ENCODE measurements at regions not wholly inside any gene's neighbourhood (a gene's known extent, or its start where the extent isn't known, plus 50 kb on each side); places are given as distances from the start of the nearest gene placed in this dataset.

GRCh38 chr9:19650312-19650711 is 138.5 kb downstream of the SLC24A2 start:
- Mint-ChIP-seq H3K9me3 (no peaks in the 10 kb centered on the region), H3K36me3 (ENCODE audit: low read depth) (no peaks in the 10 kb centered on the region), H3K4me1 (no peaks in the 10 kb centered on the region), H3K27me3 (peaks cover 2% of the 10 kb centered on the region), H3K27ac (no peak overlapping the region), H3K4me3 (no peak overlapping the region)
- ChIA-PET POLR2A (no interaction called here), CTCF (no interaction called here)
- TF ChIP-seq CTCF (IDR thresholded peaks at IDR 0.05), result no peak
- DNase-seq (no peak), ATAC-seq (ENCODE audit: low read depth) (no peak)
- intact Hi-C loops (cut with micrococcal nuclease), result no loop called here

GRCh38 chr9:19649336-19650041 is 139.3 kb downstream of the SLC24A2 start:
- Mint-ChIP-seq H3K27ac (no peak overlapping the region), H3K36me3 (ENCODE audit: low read depth) (no peaks in the 10 kb centered on the region), H3K4me1 (no peaks in the 10 kb centered on the region), H3K9me3 (no peaks in the 10 kb centered on the region), H3K4me3 (no peak overlapping the region), H3K27me3 (peaks cover 2% of the 10 kb centered on the region)
- ChIA-PET CTCF (interaction anchor here (0.7 kb wide), 1 partner anchor 8 kb away, joined by 3 read pairs; no protein-coding TSS in a partner anchor), POLR2A (no interaction called here)
- intact Hi-C loops (cut with micrococcal nuclease), result no loop called here
- no peak for DNase-seq
- no peak for TF ChIP-seq CTCF (IDR thresholded peaks at IDR 0.05)
- ATAC-seq (ENCODE audit: low read depth), result no peak

DNA sequence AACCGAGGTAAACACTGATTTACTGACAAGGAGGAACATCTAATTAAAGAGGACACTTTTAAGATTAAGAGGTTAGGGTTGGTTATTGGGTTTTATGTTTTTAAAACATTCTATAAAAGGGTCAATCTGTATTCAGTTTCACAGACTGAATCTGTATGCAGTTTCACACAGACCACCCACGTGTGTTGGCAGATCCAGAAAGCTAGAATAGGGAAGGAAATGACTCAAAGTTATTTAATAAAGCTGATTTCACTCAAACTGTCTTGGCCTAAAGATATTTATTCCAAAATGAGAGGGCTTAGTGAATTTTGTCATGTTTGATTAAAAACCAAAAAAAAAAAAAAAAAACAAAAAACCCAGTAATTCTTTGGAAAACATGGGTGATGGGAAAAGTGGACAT is 140.2 kb downstream of the SLC24A2 start:
- H3K9me3 Mint-ChIP-seq, result no peaks in the 10 kb centered on the region
- DNase-seq, result no peak
- no peak overlapping the region for H3K27ac Mint-ChIP-seq
- ChIA-PET POLR2A (no interaction called here), CTCF (interaction anchor here (0.7 kb wide), 1 partner anchor 9 kb away, joined by 3 read pairs; no protein-coding TSS in a partner anchor)
- H3K4me3 Mint-ChIP-seq, result no peak overlapping the region
- TF ChIP-seq CTCF (IDR thresholded peaks at IDR 0.05), result no peak
- H3K36me3 Mint-ChIP-seq (ENCODE audit: low read depth), result no peaks in the 10 kb centered on the region
- no peak for ATAC-seq (ENCODE audit: low read depth)
- intact Hi-C loops (cut with micrococcal nuclease), result no loop called here
- H3K27me3 Mint-ChIP-seq, result peaks cover 2% of the 10 kb centered on the region
- no peaks in the 10 kb centered on the region for H3K4me1 Mint-ChIP-seq

- H3K27ac Mint-ChIP-seq, result no peak overlapping the region
- no peak for ATAC-seq (ENCODE audit: low read depth)
- no peak for TF ChIP-seq CTCF (IDR thresholded peaks at IDR 0.05)
- H3K4me1 Mint-ChIP-seq, result no peaks in the 10 kb centered on the region
- H3K9me3 Mint-ChIP-seq, result no peaks in the 10 kb centered on the region
- no peaks in the 10 kb centered on the region for H3K36me3 Mint-ChIP-seq (ENCODE audit: low read depth)
- H3K27me3 Mint-ChIP-seq, result peaks cover 2% of the 10 kb centered on the region
- intact Hi-C loops (cut with micrococcal nuclease), result no loop called here
- H3K4me3 Mint-ChIP-seq, result no peak overlapping the region
- POLR2A ChIA-PET, result no interaction called here
- DNase-seq, result no peak
- CTCF ChIA-PET, result no interaction called here
These were observed 145.0 kb downstream of the SLC24A2 start for GRCh38 chr9:19643875-19644274.

GRCh38 chr9:19642256-19642655 is 146.6 kb downstream of the SLC24A2 start:
- Mint-ChIP-seq H3K9me3 (no peaks in the 10 kb centered on the region), H3K4me1 (no peaks in the 10 kb centered on the region), H3K4me3 (no peak overlapping the region), H3K27ac (no peak overlapping the region), H3K27me3 (peaks cover under 1% of the 10 kb centered on the region), H3K36me3 (ENCODE audit: low read depth) (no peaks in the 10 kb centered on the region)
- no peak for ATAC-seq (ENCODE audit: low read depth)
- TF ChIP-seq CTCF (IDR thresholded peaks at IDR 0.05), result no peak
- no peak for DNase-seq
- ChIA-PET POLR2A (no interaction called here), CTCF (no interaction called here)
- intact Hi-C loops (cut with micrococcal nuclease), result no loop called here

All from activated B cell treated with CpG ODN at 0.5 μM for 24 hours (primary cell).